ENCODE measurements at regions not wholly inside any gene's neighbourhood (a gene's known extent, or its start where the extent isn't known, plus 50 kb on each side); places are given as distances from the start of the nearest gene placed in this dataset.
A peak's percentile ranks its signal among the peaks of the same experiment; 100 is the strongest.

- DNase-seq: no peak
Observed at GRCh38 chr2:121862286-121862685, 106.8 kb downstream of the TSN start.

DNA sequence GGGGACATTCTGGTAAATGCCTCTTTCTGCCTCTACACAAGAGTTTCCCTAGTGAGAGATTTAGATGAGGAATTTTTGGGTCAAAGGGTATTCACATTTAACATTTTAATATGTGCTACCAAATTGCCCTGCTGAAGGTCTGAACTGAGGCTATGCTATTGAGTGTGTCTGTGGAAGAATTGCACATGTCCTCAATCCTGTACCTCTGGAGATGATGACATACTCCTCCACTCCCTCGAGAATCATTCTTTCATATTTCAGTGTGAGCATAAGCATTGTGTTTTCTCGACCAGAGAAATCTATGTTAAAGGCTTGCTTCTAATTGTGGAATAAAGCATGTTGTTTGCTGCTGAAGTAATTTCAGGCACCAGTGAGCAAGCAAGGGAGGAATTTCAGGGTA is 110.5 kb downstream of the TSN start:
- no peak for DNase-seq

DNA sequence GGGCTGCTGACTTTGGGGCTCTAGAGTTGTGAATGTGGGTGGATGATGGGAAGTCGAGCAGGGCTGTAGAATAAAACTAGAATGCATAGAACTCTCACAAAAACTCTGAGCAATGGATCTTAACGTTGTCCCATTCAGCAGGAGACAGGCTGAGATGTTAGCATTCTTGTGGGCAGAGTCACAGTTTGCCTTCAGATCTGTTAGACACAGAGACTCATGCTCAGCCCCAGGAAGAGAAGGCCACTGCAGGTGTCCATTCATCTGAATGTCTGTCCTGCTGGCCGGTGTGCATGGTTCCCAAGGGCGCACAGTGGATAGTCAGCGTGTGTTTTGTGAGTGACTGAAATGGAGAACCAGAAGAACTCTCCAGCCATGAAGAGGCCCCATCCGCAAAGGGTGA is 111.3 kb downstream of the TSN start:
- DNase-seq: no peak

DNA sequence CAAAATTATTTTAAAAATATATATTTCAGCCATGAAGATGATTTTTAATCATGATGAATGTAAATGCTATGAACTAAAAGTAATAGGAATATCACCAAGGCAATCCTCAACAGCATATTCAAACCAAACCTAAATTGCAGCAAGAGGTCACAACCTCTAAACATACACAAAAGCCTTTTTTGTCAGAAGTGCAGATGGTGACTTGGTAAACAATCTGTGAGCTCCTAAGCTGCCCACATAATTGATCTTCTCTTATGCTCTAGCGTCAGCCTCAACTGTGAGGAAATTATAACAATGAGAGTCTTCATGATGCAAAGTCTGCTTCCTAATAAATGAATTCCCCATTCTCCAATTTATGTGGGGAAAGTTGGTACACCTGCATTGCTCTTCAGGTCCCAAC is 113.2 kb downstream of the TSN start:
- DNase-seq: no peak

DNA sequence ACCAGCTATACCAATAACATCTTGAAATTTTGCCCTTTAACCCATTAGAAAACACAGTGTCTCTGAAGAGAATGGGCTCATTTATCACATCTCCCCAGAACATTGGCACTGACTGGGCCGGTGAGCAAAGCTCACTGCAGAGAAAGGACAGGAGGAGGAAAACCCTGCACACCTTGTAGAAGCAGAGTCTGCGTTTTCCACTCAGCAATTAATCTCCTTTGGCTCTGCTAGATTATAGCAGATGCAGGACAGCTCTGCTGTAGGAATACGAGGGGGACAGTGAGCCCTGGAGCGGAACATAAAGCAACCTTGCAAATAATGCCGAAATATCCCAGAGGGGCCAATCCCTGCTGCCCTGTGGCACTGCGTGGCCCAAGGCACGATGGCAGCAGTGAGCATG is 113.9 kb downstream of the TSN start:
- DNase-seq: no peak

DNA sequence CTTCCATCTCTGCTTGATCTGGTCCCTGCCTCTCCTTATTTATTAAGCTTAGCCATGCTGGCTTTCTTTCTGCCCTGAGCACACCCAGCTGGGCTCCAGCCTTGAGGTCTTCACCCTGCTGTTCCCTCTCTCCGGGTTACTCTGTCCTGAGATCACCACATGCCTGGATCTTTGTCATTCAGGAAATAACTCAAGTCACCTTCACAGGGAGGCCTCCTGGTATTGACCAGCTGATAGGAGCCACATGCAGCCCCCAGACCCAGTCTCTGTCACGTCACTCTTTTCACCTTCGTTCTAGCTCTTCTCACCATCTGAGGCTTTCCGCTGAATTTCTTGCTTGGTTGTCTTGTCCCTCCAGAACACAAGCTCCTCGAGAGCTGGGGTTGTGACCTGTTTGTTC is 114.4 kb downstream of the TSN start:
- DNase-seq: no peak

- no peak for DNase-seq
Observed at GRCh38 chr2:121872651-121873050, 117.2 kb downstream of the TSN start.

- no peak for DNase-seq
Observed at GRCh38 chr2:121873864-121874263, 118.4 kb downstream of the TSN start.

- DNase-seq: no peak
Observed at GRCh38 chr2:121875585-121876185, 120.2 kb downstream of the TSN start.

DNA sequence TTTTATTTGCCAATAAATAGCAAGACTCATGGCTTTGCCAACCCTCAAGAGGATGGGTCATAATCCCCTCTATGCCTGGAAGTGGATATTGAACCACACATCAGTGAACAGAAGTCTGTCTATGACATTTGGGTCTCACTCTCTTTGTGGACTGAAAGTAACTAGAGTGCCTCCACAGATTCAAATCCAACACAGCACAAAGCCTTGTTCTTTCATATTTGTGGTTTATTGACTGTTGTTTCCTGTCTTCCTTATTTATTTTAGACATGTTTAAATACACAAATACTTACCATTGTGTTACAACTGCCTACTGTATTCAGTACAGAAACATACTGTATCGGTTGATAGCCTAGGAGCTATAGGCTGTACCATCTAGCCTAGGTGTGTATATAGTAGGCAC is 121.9 kb downstream of the TSN start:
- no peak for DNase-seq

- DNase-seq: no peak
Observed at GRCh38 chr2:121880283-121880682, 124.8 kb downstream of the TSN start.

DNA sequence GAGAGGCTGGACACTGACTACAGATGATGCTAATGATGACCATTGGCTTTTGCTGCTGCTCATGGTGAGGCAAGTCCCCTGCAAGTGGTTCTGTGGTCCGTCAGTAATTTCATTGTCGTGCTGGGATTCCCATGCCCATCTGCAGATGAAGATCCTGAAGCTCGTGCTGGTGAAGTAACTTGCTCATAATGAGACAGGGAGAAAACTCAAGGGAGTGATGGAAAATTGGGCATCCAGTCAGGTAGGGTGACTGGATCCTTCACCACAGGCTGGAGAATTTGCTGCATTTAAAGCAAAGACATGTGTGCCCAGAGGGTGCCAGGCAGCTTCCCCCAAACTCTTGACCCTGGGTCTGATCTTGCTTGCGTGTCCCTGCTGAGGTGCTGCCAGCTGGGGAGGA is 125.6 kb downstream of the TSN start:
- no peak for DNase-seq

DNA sequence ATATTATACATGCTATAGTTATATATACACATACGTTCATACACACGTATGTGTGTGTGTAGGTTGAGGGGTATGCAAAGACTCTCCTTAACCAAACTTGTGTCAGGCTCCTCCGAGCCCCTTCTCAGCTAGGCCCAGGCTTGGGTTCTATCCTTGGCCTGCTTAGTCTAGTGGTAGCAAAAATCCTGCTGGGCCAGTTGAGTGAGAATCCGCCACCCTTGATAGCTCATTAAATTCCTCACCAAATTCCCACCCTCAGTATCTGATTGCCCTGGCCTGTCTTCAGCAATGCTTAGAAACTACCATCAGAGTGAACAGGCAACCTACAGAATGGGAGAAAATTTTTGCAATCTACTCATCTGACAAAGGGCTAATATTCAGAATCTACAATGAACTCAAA is 126.5 kb downstream of the TSN start:
- DNase-seq: no peak

GRCh38 chr2:121884078-121884477 is 128.6 kb downstream of the TSN start:
- DNase-seq: no peak

GRCh38 chr2:121884511-121884921 is 129.1 kb downstream of the TSN start:
- no peak for DNase-seq

DNA sequence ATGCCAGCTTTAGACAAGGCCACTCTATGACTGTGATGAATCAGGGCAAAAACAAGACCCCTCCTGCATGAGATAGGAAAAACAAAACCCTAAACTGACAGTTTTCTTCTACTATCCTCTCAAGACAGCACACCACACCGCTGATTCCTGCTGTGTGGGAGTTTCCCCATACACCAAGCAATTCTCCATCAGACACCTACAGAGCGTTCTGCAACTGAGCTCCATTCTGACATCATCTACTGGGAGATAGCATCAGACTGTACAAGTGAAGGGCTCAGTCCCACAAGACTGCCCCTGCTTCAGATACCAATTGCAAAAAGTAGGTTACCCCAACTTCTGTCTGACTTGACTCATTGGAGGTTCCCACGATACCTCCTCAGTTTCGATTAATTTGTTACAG is 130.6 kb downstream of the TSN start:
- no peak for DNase-seq

DNA sequence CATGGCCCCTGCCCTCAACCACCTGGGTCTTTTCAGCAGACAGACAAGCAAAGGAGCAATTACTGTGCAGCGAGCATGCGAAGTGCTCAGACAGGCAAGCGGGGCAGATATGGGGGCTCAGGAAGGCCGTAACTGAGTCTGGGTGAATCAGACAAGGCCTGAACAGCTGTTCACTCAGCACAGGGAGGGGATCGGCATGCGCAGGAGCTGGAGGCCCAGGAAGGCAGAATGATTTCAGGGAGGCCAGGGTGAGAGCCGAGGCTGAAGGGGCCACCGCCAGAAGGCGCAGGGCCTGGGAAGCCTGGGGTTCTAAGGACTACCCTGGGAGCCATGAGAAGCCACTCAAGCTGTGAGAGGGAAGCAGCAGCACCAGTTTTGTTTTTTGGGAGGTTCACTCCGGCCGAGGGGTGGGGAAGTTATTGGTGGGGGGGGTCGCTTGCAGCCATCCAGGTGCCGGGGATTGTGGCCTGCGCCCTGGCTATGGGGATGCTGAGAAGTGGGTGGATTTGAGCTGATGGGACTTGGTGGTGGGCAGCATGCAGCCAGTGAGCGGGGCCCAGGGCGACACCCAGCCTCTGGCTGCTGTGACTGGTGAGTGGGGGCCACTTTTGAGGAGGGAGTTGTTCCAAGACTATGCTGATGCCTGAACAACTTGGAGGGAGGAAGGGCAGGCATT is 132.2 kb downstream of the TSN start:
- DNase-seq: no peak

GRCh38 chr2:121888189-121888557 is 132.7 kb downstream of the TSN start:
- DNase-seq: peak in 1 of 2 experiments; percentile 6

DNA sequence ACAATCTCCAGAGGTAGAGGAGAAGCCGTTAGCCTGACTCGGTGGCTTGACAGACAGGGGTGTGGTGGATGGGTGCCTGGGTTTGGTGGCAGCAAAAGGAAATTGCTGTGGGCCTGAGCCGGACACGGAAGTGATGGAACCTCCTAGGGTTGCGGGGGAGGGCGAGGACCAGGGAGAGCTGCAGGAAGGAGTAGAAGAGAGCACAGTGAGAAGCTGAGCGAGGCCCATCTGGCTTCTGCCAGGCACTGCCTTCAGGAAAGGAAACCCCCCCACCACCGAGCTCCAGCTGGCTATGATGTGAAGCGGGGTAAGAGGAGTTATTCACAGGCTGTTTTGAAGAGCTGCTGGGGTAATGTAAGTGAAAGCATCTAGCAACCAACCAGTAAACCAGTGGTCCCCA is 134.6 kb downstream of the TSN start:
- no peak for DNase-seq

DNA sequence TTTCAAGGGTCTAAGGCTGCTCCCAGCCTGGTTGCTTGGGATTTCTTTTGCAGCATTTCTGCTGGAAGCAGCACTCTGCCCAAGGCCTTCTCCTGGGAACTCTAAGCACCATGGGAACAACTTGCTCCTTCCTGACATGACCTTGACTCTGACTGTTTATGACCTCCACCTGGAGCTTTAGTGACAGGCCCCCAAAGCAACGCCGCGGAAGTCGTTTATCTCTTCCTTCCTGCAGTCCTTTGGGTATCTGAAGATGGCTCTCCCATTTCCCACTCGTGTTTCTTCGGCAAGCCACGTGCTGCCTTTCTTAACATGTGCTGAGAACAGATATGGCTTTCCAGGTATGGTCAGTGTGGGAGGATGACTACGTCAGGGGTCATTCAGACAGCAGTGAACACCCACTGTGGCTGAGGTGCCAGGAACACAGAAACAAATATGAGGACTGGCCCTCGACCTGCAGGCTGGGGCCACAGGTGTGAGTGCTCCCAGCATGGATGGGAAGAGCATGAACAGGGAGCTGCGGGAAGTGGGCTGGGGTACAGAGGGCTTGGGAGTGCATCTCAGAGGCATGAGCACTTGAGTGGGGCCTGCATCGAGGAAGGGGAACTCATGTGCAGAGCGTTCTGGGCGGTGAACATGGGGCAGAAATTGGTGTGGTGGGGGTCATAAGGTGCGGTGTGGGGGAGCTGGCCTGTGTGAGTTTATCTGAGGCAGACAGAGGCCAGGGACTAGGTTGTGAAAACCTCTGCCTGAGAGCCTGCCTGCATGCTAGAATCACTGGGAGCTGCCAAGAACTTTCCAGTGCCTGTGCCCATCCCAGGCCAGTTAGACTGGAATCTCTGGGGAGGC is 140.5 kb downstream of the TSN start:
- no peak for DNase-seq

DNA sequence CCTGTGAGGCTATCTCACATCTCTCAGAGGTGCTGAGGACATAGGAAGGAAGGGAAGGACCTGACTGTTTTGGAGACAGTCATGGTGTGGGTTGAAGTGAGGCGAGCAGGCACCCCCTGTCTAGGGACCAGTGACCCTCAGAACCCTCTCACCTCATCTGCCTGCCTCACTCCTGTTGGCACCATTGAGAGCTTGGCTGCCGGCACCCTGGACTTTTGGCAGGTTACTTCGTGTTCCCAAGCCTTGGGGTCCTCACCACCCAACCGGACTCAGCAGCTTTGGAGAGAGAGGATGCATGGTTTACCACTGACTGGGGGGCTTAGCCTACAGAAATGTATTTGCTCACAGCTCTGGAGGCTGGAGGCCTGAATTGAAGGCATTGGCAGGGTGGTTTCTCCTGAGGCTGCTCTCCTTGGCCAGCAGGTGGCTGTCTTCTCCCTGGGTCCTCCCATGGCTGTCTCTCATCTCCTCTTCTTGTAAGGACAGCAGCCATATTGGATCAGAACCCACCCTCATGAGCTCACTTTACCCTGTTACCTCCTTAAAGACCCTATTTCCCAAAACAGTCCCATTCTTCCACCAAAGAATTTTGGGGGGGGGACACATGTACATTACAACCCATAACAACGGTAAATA is 142.0 kb downstream of the TSN start:
- no peak for DNase-seq

DNA sequence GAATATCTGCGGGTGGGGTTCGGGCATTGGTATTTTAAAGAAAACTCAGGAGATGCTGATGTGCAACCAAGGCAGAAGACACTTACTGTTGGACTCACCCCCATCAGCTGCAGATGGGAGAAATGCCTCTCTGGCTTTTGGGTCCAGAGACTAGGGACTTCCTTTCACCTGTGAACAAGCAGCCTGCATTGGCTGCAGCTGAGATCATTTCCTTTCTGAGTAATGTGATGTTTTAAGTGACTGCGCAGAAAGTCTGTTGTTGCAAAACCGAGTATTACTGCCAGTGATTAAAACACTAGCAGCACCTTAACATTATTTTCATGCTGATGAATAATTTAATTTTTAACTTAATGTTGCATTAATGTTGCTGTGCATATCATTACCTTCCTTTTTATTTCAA is 143.0 kb downstream of the TSN start:
- DNase-seq: no peak

- no peak for DNase-seq
Observed at GRCh38 chr2:121900391-121900790, 144.9 kb downstream of the TSN start.

DNA sequence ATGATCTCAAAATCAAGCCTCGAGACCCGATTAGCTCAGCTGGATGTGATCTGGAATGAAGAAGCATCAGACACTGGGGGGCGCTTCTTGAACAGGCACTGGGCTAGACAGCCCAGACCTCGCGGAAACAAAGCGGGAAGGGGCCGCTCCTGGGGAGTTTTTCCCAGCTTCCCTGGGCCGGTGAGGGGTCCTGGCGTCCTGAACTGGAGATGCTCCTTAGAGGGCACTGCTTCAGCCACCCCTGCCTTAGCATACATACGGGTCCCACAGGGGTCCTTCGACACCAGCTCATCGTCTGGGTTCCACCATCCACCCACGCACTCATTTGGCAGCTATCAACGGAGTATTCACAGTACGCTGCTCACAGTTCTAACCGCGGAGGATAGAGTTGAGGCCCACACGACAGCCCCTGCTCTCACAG is 146.7 kb downstream of the TSN start:
- DNase-seq: no peak

Data from stimulated activated CD4-positive, alpha-beta T cell treated with anti-CD3 and anti-CD28 coated beads, Interleukin-4, amount 100 ng/mL, for 4 hours (primary cell).